GM18508 (cell line): ENCODE measurements at regions not wholly inside any gene's neighbourhood (a gene's known extent, or its start where the extent isn't known, plus 50 kb on each side); places are given as distances from the start of the nearest gene placed in this dataset.

Experiments
- ATAC-seq: cut with Tn5 transposase; IDR thresholded peaks from one replicate; pipeline ENCODE4 v1.9.1; 2021; ENCODE audit warnings: moderate number of reproducible peaks; ENCODE audit not compliant: insufficient read depth, unreplicated experiment

DNA sequence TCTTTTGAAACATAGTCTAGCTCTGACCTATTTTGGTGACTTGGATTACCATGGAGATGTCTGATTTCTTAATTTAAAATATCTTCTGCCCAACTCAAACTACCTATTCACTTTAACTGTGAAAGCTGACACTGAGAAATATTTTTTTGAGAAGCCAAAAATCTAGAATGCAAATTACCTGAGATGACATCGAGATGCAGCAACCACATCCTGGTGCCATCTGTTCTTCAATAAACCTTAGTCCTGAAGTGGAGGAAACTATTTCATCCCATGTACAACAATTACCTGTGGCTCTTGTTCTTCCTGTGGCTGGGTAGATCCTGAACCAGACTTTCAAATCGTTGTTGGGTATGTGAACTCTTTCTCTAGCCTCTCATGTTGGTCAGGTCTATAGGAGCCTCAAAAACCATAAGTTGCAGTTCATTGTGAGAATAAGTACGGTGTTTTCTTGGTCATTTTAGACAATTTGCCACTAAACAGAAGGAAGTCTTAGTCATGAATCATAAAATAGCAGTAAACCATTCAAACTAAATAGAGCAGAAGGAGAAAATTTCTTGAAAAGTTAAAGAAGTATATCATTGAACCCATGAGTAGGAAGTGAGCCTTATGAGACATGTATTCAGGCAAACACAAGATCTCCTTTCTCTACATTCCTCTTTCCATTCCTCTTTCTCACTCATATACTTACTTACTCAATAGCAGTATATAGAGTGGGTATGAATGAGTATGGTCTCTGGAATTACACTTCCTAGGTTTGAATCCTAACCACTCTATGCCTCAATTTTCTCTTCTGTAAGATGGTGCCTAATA is 176.0 kb downstream of the HMHB1 start:
- no peak for ATAC-seq

DNA sequence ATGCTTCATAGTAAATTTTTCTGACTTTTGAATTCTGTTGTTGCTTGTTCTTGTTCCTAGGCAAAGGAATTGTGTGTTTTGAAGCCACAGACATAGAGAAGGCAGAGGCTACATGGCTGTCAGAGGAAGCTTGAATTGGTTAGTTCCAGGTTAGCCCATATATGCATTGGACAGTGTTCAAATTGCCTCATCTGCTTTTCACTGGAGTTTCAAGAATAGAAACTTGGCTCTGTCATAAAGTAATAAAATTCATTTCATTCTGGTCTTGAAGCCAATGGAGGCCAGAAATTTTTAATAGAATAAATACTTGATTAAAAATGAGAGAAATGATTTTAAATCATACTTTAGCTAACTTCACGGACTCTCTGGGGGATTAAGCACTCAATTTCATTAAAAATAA is 178.0 kb downstream of the YIPF5 start:
- no peak for ATAC-seq

DNA sequence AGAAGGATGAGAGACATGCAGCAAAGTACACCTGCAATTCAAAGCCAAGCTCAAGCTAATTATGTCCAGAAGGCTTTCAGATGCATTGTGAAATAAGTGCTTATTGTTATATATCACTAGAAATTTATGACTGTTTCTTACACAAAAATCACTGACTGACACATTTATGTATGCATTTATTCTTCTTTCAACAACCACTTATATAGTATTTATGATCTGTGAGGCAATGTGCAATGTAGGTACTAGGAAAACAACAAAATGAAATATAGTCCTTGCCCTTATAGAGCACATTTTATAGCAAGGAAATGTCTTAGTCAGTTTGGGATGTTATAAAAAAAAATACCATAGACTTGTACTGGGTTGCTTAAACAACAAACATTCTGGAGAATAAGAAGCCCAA is 167.6 kb downstream of the YIPF5 start:
- no peak for ATAC-seq

DNA sequence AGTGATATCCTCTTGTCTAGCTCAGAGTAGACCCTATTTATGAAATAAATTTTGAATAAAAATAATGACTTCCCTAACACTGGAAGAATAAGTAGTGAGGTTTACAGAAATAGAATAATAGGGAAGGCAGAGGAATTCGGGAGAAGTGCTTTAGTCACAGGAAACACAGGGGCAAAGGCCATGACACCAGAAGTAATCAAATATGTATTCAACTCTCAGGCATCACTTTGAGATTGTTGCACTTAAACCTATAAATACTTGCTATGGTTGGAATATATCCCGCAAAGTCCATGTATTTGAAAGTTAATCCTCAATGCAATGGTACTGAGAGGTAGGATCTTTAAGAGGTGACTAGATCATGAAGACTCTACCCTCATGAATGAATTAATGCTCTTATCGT is 166.8 kb downstream of the YIPF5 start:
- no peak for ATAC-seq

- ATAC-seq, result no peak
These were observed 166.3 kb downstream of the YIPF5 start for GRCh38 chr5:144004146-144004545.

GRCh38 chr5:144004751-144005150 is 165.7 kb downstream of the YIPF5 start:
- no peak for ATAC-seq

GRCh38 chr5:144009116-144009515 is 161.3 kb downstream of the YIPF5 start:
- ATAC-seq, result no peak

GRCh38 chr5:144011388-144011787 is 159.1 kb downstream of the YIPF5 start:
- no peak for ATAC-seq

DNA sequence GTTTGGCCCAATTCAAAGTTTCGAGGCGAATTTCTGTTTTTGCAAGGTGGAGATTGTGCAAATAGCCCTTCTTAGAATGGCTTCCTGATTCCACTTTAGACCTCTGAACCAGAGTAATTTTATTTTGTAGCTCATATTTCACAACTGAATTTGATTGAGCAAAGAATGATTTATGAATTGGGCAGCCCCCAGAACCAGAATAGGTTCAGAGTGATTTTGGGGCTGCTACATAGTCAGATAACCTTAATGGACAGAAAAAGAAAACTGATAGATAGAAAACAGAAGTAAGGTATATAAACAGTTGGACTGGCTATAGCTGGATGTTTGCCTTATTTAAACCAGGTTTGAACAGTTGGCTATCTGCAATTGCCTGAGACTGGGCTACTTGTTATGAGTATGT is 156.6 kb downstream of the YIPF5 start:
- ATAC-seq, result no peak

- ATAC-seq, result no peak
These were observed 154.5 kb downstream of the YIPF5 start for GRCh38 chr5:144015961-144016360.

DNA sequence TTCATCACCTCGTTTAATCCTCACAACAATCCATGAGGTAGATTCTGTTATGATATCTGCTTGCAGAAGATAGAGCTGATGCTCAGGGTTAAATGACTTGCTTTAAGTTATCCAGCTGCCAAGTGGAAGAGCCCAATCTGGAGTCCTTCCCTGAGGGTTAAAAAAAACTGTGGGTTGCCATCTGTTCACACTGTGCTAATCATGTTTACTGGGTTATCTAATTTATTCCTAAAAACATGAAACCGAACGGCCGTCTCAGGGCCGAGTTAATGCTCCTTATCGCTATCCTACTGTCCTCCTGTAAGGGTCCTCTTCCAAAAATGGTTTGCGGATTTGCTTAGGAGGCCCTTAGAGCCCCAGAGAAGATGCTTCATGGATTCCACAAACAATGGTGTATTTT is 153.3 kb downstream of the YIPF5 start:
- ATAC-seq, result no peak

DNA sequence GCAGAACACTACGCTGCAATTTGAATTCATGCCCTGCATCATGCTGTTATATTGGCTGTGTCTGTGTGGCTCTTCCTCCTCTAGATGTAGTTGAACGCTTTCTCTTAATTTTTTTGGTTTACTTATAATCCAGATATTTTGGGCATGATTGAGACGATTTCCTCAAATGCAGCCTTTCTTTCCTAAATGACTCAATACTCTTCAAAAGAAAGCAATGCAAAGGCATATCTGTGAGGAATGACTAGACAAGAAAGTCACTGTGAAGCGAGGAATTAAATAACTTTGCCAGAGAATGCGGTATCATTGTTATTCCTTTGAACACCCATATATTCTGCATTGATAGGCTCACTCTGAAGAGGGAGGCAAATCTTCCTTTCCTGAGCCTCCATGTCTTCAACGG is 152.8 kb downstream of the YIPF5 start:
- no peak for ATAC-seq

DNA sequence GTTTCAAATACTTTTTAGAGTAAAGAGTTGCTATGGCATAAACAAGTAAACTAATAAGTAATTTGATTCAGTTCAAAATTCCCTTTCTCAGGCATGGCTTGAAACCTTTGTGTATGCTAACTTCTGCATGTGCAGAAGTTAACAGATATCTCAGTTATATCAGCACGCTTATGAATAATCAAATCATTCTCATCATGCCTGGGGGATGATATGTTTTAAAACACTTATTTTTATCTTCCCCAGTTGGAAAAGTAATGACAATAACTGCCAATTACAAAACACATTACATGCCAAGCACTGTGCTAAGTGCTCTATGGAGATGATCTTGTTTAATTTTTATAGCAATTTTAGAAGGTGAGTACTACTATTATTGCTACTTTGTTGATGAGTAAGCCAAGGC is 146.4 kb downstream of the YIPF5 start:
- ATAC-seq, result no peak

- no peak for ATAC-seq
These were observed 145.9 kb downstream of the YIPF5 start for GRCh38 chr5:144024545-144024944.

- no peak for ATAC-seq
These were observed 144.2 kb downstream of the YIPF5 start for GRCh38 chr5:144026286-144026685.

DNA sequence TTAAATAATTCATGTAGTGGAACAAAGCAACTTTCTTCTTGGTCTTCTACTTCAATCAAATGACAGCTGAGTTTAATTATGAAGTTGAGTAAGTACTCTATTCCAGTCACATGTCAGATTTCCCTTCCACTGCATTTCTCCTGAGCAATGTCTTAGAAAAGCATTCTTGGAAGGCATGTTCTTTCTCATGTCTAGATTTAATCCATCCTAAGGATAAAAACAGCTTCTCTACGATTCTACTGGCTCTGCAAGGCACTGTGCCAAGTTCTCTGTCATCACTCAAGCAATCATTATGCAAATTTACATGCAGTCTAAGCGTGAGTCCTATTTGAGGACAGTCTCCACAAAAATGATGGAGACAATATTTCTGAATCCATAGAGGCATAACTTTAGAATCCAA is 142.4 kb downstream of the YIPF5 start:
- no peak for ATAC-seq

GRCh38 chr5:144028636-144029035 is 141.8 kb downstream of the YIPF5 start:
- no peak for ATAC-seq

DNA sequence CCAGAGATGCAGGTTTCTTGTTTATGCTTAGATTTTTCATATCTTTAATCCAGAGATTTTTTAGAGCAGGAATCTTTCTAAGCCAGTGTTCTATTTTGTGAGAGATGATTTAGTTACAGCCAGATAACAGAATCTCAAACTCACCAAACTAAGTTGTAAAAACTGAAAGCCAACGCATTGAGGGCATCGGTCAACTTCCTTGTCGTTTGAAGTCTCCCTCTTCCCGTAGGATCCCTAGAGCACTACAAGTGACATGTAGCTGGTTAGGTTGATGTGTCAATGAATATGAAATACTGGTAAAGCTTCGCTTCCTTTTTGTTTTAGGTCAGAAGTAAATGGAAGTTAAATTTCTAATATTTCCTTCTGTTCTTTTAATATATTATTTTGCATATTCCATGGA is 139.6 kb downstream of the YIPF5 start:
- ATAC-seq, result no peak

- no peak for ATAC-seq
These were observed 138.1 kb downstream of the YIPF5 start for GRCh38 chr5:144032375-144032774.

DNA sequence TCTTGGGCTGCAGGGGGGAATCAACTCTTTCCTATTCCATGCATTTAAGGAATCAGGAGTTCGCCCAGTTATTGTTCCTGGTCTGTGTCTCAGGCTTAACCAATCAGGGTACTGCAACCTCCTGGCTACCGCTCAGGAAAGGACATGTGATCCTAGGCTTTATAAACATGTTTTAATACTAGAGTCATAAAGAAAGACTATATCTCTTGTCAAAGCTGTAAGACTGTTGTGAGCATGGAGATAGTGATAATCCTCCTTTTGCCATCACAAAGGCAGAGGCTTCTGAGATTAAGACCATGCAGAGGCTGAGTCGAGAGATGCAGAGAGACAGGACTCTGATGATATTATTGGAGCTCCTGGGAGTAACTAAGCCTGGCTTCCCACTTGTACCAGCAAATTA is 137.0 kb downstream of the YIPF5 start:
- no peak for ATAC-seq

DNA sequence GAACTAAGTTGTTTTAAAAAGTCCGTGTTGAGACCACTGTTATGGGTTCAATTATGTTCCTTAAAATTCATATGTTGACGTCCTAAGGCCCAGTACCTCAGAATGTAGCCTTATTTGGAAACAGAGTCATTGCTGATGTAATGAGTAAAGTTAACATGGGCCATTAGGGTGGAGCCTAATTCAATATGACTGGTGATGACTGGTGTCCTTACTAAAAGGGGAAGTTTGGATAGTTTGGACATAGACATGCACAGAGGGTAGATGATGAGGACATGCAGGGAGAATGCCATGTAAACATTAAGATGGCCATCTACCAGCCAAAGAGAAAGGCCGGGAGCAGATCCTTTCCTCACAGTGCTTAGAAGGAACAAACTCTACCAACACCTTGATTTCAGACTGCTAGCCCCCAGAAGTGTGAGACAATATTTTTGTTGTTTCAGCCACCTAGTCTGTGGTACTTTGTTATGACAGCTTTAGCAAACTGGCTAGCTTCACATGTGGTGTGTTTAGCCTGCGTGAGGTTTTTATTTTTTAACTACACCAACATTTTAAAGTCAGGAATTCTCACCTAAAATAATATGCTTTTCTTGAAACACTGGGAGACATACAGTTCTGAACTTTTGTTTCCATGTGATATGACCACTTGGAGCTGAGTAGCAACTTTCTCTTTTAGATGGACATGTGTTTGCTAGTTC is 135.3 kb downstream of the YIPF5 start:
- no peak for ATAC-seq

- no peak for ATAC-seq
These were observed 134.0 kb downstream of the YIPF5 start for GRCh38 chr5:144036476-144036875.
